ENCODE measurements at regions not wholly inside any gene's neighbourhood (a gene's known extent, or its start where the extent isn't known, plus 50 kb on each side); places are given as distances from the start of the nearest gene placed in this dataset.

- no peak for TF ChIP-seq CTCF (IDR thresholded peaks at IDR 0.05)
- no peak for TF ChIP-seq EP300 (IDR thresholded peaks at IDR 0.05)
- TF ChIP-seq POLR2A (IDR thresholded peaks at IDR 0.05): no peak
- no peak for TF ChIP-seq POLR2AphosphoS5 (IDR thresholded peaks at IDR 0.05)
- no peak overlapping the region for H3K4me3 ChIP-seq
- peaks cover 0 to 76% (median 54%) of the 10 kb centered on the region in 3 donors for H3K27me3 ChIP-seq
- no peaks in the 10 kb centered on the region for H3K9me3 ChIP-seq
- no peaks in the 10 kb centered on the region for H3K4me1 ChIP-seq
- no peaks in the 10 kb centered on the region for H3K36me3 ChIP-seq
- WGBS, 5 donors: 88 to 93% (median 90%) methylated on average over 9 of the region's 9 CpGs
- no peak for DNase-seq
- no peak overlapping the region for H3K27ac ChIP-seq
- intact Hi-C loops (cut with DNase I; ENCODE audit: low total_unique reads): no loop called here
These were observed 65.5 kb downstream of the INSIG1 start for GRCh38 chr7:155363146-155363539.

- DNase-seq: no peak
- no peaks in the 10 kb centered on the region for H3K4me1 ChIP-seq
- no peaks in the 10 kb centered on the region for H3K36me3 ChIP-seq
- intact Hi-C loops (cut with DNase I; ENCODE audit: low total_unique reads): no loop called here
- H3K9me3 ChIP-seq: no peaks in the 10 kb centered on the region
- 46 to 54% (median 48%) methylated on average over 20 of the region's 20 CpGs for WGBS, 5 donors
- no peak overlapping the region for H3K4me3 ChIP-seq
- H3K27ac ChIP-seq: no peak overlapping the region
- no peak for TF ChIP-seq CTCF (IDR thresholded peaks at IDR 0.05)
- no peak for TF ChIP-seq POLR2AphosphoS5 (IDR thresholded peaks at IDR 0.05)
- no peak for TF ChIP-seq POLR2A (IDR thresholded peaks at IDR 0.05)
- no peak for TF ChIP-seq EP300 (IDR thresholded peaks at IDR 0.05)
- peaks cover 0 to 74% (median 46%) of the 10 kb centered on the region in 3 donors for H3K27me3 ChIP-seq
These were observed 66.3 kb downstream of the INSIG1 start for GRCh38 chr7:155363852-155364600.

GRCh38 chr7:155365146-155365874 lies 67.6 kb downstream of the INSIG1 start:
- Histone ChIP-seq H3K27me3 (peaks cover 0 to 74% (median 47%) of the 10 kb centered on the region in 3 donors), H3K4me3 (no peak overlapping the region), H3K9me3 (no peaks in the 10 kb centered on the region), H3K4me1 (no peaks in the 10 kb centered on the region), H3K27ac (no peak overlapping the region), H3K36me3 (no peaks in the 10 kb centered on the region)
- DNase-seq: no peak
- intact Hi-C loops (cut with DNase I; ENCODE audit: low total_unique reads): no loop called here
- WGBS, 5 donors: 60 to 65% (median 64%) methylated on average over 12 of the region's 12 CpGs
- TF ChIP-seq EP300 (IDR thresholded peaks at IDR 0.05): no peak
- no peak for TF ChIP-seq CTCF (IDR thresholded peaks at IDR 0.05)
- no peak for TF ChIP-seq POLR2A (IDR thresholded peaks at IDR 0.05)
- TF ChIP-seq POLR2AphosphoS5 (IDR thresholded peaks at IDR 0.05): no peak

- no peak overlapping the region for H3K4me3 ChIP-seq
- intact Hi-C loops (cut with DNase I; ENCODE audit: low total_unique reads): no loop called here
- TF ChIP-seq CTCF (IDR thresholded peaks at IDR 0.05): no peak
- TF ChIP-seq EP300 (IDR thresholded peaks at IDR 0.05): no peak
- TF ChIP-seq POLR2A (IDR thresholded peaks at IDR 0.05): no peak
- TF ChIP-seq POLR2AphosphoS5 (IDR thresholded peaks at IDR 0.05): no peak
- WGBS, 5 donors: 69 to 80% (median 79%) methylated on average over 6 to 7 of the region's 7 CpGs
- H3K36me3 ChIP-seq: no peaks in the 10 kb centered on the region
- H3K27ac ChIP-seq: no peak overlapping the region
- H3K27me3 ChIP-seq: peaks cover 22 to 74% (median 52%) of the 10 kb centered on the region in 3 donors
- peaks cover 24 to 26% (median 25%) of the 10 kb centered on the region in 4 donors for H3K4me1 ChIP-seq
- no peaks in the 10 kb centered on the region for H3K9me3 ChIP-seq
- no peak for DNase-seq
These were observed 71.4 kb downstream of the INSIG1 start for GRCh38 chr7:155368894-155369600.
